ENCODE measurements at regions not wholly inside any gene's neighbourhood (a gene's known extent, or its start where the extent isn't known, plus 50 kb on each side); places are given as distances from the start of the nearest gene placed in this dataset.

- no peak for DNase-seq
Observed at GRCh38 chr17:13352747-13353415, 248.8 kb downstream of the HS3ST3A1 start.

- DNase-seq, result no peak
Observed at GRCh38 chr17:13351046-13351445, 250.7 kb downstream of the HS3ST3A1 start.

- DNase-seq, result no peak
Observed at GRCh38 chr17:13350466-13350865, 251.3 kb downstream of the HS3ST3A1 start.

- DNase-seq, result no peak
Observed at GRCh38 chr17:13346996-13347762, 254.6 kb downstream of the HS3ST3A1 start.

- DNase-seq, result no peak
Observed at GRCh38 chr17:13346592-13346991, 255.1 kb downstream of the HS3ST3A1 start.

GRCh38 chr17:13346081-13346533 lies 255.6 kb downstream of the HS3ST3A1 start:
- no peak for DNase-seq

- no peak for DNase-seq
Observed at GRCh38 chr17:13338421-13338820, 263.3 kb downstream of the HS3ST3A1 start.

- DNase-seq, result peak; percentile 14
Observed at GRCh38 chr17:13337864-13338371, 263.8 kb downstream of the HS3ST3A1 start.

GRCh38 chr17:13337151-13337550 lies 264.6 kb downstream of the HS3ST3A1 start:
- no peak for DNase-seq

GRCh38 chr17:13334374-13334773 lies 267.4 kb downstream of the HS3ST3A1 start:
- no peak for DNase-seq

GRCh38 chr17:13333661-13334060 lies 268.1 kb downstream of the HS3ST3A1 start:
- DNase-seq, result no peak

- DNase-seq, result no peak
Observed at GRCh38 chr17:13332207-13332606, 269.5 kb downstream of the HS3ST3A1 start.

GRCh38 chr17:13329421-13329820 lies 272.3 kb downstream of the HS3ST3A1 start:
- DNase-seq, result no peak

- DNase-seq, result no peak
Observed at GRCh38 chr17:13323990-13324389, 277.7 kb downstream of the HS3ST3A1 start.

GRCh38 chr17:13321951-13322701 lies 279.6 kb downstream of the HS3ST3A1 start:
- no peak for DNase-seq

- DNase-seq, result no peak
Observed at GRCh38 chr17:13320046-13320785, 281.5 kb downstream of the HS3ST3A1 start.

GRCh38 chr17:13316657-13317056 lies 285.1 kb downstream of the HS3ST3A1 start:
- no peak for DNase-seq

- no peak for DNase-seq
Observed at GRCh38 chr17:13311306-13311705, 290.4 kb downstream of the HS3ST3A1 start.

- no peak for DNase-seq
Observed at GRCh38 chr17:13310858-13311257, 290.9 kb downstream of the HS3ST3A1 start.

GRCh38 chr17:13306310-13306962 lies 288.6 kb upstream of the ELAC2 start:
- no peak for DNase-seq

- DNase-seq, result no peak
Observed at GRCh38 chr17:13302983-13303382, 285.2 kb upstream of the ELAC2 start.

- no peak for DNase-seq
Observed at GRCh38 chr17:13302419-13302818, 284.6 kb upstream of the ELAC2 start.
